Central memory CD4-positive, alpha-beta T cell (primary cell): ENCODE measurements at regions not wholly inside any gene's neighbourhood (a gene's known extent, or its start where the extent isn't known, plus 50 kb on each side); places are given as distances from the start of the nearest gene placed in this dataset.
"Not testable (repeated sequence)": the region's sequence is repeated elsewhere in the genome, so short reads cannot be mapped to it uniquely, and the experiment has no call there.

Experiments used
- DNase-seq: peaks from one replicate; pipeline ENCODE4 v3.0.0; 2022

DNA sequence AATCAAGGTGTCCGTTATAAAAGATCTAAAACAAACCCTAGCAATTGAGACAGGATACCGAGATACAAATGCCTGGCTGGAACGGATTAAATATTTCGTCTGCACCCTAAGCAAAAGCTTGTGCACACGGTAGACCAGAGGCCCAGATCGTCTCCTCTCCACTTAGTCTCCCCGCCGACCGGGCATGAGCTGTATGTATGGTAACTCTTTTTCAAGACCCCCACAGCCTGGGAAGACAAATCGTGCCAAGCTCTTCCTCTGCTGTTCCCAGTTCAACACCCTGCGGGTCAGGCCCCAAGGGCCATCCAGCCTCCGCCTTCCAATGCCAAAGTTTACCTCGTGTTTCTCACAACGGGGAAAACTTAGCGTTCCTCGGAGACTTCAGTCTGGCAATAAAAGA, 285.7 kb upstream of the GALNT17 start:
- DNase-seq, result no peak

DNA sequence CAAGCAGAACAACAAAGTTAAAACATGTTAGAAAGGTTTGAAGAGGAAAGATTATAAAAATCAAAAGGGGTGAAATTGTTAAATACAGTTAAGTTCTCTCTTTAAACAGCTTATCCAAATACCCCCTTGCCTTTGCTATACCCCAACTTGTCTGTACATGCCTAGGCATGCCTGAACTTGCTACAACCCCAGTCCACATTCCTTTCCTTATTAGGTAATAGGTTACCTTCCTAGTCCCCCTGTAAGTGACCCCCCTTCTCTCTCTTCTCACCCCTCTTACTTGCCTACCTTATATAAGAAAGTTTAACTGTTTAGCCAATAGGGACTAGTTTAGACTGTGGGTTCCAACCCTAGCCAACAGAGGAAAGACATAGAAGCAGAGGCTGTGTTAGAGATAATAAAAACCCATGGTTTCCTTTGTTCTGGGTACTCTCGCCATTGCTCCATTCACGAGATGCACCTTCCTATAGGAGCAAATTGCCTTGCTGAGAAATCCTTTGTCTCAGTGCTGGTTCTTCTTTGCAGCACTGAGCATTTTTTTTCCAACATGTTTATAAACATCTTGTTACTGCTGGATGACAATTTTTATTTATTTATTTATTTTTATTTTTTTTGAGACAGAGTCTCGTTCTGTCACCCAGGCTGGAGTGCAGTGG, 282.2 kb upstream of the GALNT17 start:
- DNase-seq, result no peak

DNA sequence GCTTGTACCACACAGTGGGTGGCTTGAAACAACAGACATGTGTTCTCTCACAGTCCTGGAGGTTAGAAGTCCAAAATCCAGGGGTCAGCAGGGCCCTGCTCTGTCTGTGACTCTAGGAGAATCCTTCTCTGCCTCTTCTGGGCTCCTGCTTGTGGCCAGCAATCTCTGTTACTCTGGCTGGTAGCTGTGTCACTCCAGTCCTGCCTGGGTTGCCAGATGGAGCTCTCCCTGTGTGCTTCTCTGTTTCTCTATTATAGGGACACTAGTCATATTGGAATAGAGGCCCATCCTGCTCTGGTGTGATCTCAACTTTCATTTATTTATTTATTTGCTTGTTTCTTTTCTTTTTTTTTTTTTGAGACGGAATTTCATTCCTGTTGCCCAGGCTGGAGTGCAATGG, 276.6 kb upstream of the GALNT17 start:
- no peak for DNase-seq

DNA sequence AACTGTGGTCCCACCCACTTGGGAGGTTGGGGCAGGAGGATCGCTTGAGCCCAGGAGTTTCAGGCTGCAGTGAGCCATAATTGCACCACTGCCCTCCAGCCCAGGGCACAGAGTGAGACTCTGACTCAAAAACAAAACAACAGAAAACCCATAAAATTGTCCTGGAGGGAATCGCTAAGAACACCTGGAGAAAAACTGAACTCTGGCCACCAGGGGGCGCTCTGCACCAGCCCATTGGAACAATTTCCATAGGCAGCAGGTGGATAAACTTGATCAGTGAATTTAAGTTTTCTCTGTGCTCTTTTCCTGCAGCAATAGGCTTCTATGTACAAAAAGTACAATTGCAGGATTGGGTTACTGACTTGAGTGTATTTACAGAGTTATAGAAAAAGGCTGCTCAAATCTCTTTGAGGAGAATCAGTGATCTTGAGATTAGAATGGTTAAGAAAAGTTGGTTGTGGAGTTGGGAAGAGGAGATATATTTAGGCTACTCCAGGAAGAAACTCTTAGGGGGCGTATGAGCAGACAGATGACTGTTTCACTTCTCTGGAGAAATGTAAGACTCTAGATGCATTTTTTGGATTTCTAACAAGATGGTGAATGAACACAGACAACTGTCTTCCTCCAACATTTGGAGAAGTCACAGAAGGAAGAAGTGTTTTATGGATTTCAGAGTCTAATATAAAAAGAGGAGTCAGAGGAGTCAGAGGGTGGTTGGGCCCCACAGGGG, 274.9 kb upstream of the GALNT17 start:
- peak; percentile 11 for DNase-seq

DNA sequence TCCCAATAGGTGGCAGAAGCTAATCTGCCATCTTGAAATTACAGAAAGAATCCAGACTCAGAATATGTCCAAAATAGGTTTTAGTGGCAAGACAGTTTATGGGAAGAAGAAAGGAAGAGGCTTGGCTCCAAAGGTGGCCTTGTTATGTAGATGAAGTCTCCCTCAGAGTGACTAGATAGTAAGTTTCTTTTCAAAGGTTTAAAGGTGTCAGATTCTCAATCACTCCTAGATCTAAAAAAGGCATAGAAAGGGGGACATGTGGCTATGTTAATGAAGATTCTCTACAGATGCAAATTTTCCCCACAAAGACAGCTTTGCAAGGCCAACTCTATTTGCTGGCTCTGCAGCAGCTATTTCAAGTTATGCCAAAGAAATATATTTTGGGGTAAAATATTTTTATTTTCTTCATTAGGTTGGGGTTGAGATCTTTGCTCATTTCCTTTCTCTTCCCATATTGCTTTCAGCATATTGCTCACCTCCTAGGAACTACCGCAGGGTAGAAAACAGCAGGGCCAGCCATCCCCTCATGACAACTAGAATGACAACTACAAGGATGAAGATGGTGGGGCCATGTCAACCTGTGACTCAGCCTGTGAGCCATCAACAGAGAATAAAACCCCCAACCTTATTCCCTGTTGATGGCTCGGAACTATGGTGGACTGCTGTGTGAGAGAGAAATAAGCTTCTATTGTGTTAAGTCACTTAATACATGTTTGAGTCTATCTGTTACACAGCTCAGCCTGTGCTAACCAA, 274.0 kb upstream of the GALNT17 start:
- no peak for DNase-seq

DNA sequence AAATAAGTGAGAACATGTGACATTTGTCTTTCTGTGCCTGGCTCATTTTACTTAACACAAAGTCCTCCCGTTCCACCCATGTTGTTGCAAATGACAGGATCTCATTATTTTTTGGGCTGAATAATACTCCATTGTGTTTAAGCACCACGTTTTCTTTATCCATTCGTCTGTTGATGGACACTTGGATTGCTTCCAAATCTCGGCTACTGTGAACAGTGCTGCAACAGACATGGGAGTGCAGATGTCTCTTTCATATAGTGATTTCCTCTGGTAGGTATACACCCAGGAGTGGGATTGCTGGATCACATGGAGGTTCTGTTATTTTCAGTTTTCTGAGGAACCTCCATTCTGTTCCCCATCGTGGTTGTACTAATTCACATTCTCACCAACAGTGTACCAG, 264.4 kb upstream of the GALNT17 start:
- no peak for DNase-seq

- no peak for DNase-seq
These were observed 261.6 kb upstream of the GALNT17 start for GRCh38 chr7:70870349-70870748.

DNA sequence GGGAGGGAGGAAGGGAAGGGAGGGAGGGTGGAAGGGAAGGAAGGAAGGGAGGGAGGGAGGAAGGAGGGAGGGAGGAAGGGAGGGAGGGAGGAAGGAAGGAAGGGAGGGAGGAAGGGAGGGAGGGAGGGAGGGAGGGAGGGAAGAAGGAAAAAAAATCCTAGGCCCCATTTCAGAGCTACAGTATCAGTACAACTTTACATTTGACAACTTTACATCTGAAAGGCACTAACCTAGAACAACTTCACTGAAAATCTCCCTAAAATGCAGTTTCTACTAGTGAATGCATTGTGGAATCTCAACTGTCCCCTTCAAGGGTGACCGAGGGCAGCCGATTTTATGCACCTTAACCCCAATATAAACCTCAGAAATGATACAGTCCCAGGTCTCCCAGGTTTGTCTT, 259.8 kb upstream of the GALNT17 start:
- no peak for DNase-seq

GRCh38 chr7:70881167-70881847, 250.6 kb upstream of the GALNT17 start:
- DNase-seq, result no peak

- DNase-seq, result no peak
These were observed 248.0 kb upstream of the GALNT17 start for GRCh38 chr7:70883750-70884439.

- no peak for DNase-seq
These were observed 247.5 kb upstream of the GALNT17 start for GRCh38 chr7:70884440-70884764.

DNA sequence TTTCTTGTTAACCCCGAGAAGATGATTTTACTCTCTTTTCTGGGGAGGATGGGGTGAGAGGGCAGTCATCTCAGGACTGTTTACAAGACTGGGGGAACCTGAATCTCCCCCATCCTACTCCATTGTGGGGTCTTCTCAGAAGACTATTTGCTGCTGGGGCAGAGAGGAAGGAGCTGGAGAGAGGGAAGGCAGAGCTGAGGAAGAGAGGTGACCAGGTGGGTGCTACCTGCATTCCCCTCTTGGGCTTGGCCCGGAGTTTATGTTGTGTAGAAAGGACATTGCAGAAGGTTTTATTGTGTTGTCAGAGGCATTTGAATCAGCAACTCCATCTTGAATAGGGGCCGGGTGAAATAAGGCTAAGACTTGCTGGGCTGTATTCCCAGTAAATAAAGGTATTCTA, 247.1 kb upstream of the GALNT17 start:
- no peak for DNase-seq

DNA sequence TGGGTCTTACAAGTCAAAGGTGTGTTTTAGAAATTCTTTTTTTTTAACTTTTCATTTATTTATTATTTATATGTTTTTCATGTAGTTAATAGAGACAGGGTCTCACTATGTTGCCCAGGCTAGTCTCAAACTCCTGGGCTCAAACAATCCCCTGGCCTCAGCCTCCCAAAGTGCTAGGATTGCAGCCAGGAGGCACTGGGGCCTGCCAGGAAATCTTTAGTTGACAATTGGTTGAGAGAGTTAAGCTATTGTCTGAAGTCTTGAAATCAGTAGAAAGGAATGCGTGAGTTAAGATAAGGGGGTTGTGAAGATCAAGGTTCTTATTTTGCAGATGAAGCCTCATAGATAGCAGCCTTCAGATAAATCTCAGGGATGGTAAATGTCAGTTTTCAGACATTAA, 245.4 kb upstream of the GALNT17 start:
- DNase-seq, result no peak

DNA sequence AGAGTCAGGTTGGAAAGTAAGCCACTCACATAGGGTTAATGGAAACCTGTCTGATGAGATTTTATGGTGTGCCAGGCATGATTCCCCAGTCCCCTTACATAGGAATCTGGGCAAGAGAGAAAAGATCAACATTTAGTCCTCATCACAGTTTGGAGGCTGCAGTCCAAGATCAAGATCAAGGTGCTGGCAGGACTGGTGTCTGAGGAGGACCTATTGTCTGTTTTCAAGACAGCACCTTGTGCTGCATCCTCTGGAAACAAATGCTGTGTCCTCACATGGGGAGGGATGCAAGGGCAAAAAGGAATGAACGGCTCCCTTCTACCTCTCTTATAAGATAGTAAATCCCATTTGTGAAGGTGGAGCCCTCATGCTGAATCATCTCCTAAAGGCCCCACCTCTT, 244.8 kb upstream of the GALNT17 start:
- no peak for DNase-seq

- DNase-seq, result no peak
These were observed 241.6 kb upstream of the GALNT17 start for GRCh38 chr7:70890147-70890969.

GRCh38 chr7:70893422-70893821, 238.5 kb upstream of the GALNT17 start:
- no peak for DNase-seq

DNA sequence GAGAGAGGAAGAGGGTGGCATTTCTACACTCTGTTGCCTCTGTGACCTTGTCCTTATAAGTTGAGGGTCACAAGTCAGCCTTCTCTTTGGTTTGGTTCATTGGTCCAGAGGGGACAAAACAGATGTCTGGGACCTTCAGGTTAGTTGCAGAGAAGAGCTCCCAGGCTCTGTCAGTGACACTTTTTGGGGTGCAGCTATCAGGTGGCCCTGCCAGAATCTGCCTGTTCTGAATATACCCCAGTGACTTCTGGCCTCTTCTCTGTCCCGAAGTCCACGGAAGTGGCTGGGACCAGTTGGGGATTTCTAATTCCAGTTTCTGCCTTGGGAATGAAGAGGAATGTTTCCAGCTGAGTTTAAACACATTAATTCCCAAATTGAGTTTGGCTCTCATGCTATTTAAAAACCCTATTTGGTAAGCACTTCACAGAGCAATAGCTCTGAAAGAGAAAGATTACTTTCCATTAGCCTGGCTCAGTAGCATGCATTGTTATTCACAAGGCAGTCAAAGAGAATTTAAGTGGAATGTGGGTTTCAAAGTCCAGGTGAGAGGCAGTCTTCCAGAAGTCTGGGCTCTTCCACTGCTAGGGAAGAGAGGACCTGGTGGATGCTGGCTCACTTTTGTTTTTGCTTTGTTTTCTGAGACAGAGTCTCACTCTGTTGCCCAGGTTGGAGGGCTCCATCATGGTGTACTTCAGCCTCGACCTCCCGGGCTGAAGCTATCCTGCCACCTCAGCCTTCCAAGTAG, 237.8 kb upstream of the GALNT17 start:
- no peak for DNase-seq

DNA sequence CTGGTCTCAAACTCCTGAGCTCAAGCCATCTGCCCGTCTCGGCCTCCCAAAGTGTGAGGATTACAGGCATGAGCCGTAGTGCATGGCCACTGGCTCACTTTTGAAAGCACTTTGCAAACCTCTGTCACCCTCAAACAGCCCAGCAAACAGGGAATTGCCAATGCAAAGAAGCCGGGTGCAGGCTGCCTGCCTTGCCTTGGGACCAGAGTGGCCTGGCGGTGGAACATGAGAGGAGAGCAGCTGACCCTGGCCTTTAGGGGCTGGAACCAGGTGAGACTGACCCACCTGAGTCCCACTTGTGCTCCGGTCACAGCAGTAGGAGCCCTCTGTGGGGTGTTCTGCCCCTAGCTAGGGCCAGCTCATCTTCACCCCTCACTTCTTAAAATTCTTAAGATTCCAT, 237.1 kb upstream of the GALNT17 start:
- no peak for DNase-seq

- not testable (repeated sequence) for DNase-seq
These were observed 236.4 kb upstream of the GALNT17 start for GRCh38 chr7:70895337-70896200.
